Ureter (tissue), 1 donor: ENCODE measurements at regions not wholly inside any gene's neighbourhood (a gene's known extent, or its start where the extent isn't known, plus 50 kb on each side); places are given as distances from the start of the nearest gene placed in this dataset.
"Not testable (repeated sequence)": the region's sequence is repeated elsewhere in the genome, so short reads cannot be mapped to it uniquely, and the experiment has no call there.

Experiments used
- DNase-seq: peaks from one replicate; pipeline ENCODE4 v3.0.0-alpha.2; 2020; ENCODE audit warnings: low spot score
- donor health status: DM: yes; HTN: yes; CAD: no.

GRCh38 chr3:158026236-158026635 lies 80.0 kb downstream of the SHOX2 start:
- DNase-seq, result no peak

- DNase-seq, result not testable (repeated sequence)
Measured at GRCh38 chr3:158019897-158020296, 86.3 kb downstream of the SHOX2 start.

- DNase-seq, result no peak
Measured at GRCh38 chr3:158018462-158018861, 87.8 kb downstream of the SHOX2 start.

- no peak for DNase-seq
Measured at GRCh38 chr3:158012901-158013300, 93.3 kb downstream of the SHOX2 start.

- no peak for DNase-seq
Measured at GRCh38 chr3:158005391-158006100, 100.7 kb downstream of the SHOX2 start.

GRCh38 chr3:157999246-157999645 lies 107.0 kb downstream of the SHOX2 start:
- DNase-seq, result no peak

GRCh38 chr3:157982359-157982758 lies 123.9 kb downstream of the SHOX2 start:
- DNase-seq, result no peak

GRCh38 chr3:157981819-157982218 lies 124.4 kb downstream of the SHOX2 start:
- no peak for DNase-seq

GRCh38 chr3:157979022-157979421 lies 127.2 kb downstream of the SHOX2 start:
- DNase-seq, result no peak

GRCh38 chr3:157961665-157962064 lies 144.6 kb downstream of the SHOX2 start:
- DNase-seq, result no peak

- DNase-seq, result no peak
Measured at GRCh38 chr3:157958457-157958856, 147.8 kb downstream of the SHOX2 start.

GRCh38 chr3:157956850-157957249 lies 149.4 kb downstream of the SHOX2 start:
- no peak for DNase-seq

- no peak for DNase-seq
Measured at GRCh38 chr3:157956176-157956575, 150.0 kb downstream of the SHOX2 start.

GRCh38 chr3:157953565-157953964 lies 152.7 kb downstream of the SHOX2 start:
- no peak for DNase-seq

GRCh38 chr3:157948605-157949383 lies 157.4 kb downstream of the SHOX2 start:
- DNase-seq, result no peak

- DNase-seq, result no peak
Measured at GRCh38 chr3:157939166-157939565, 167.1 kb downstream of the SHOX2 start.

GRCh38 chr3:157938154-157938779 lies 168.0 kb downstream of the SHOX2 start:
- DNase-seq, result no peak

GRCh38 chr3:157931517-157931916 lies 174.7 kb downstream of the SHOX2 start:
- DNase-seq, result no peak

- DNase-seq, result no peak
Measured at GRCh38 chr3:157930000-157930780, 176.0 kb downstream of the SHOX2 start.

- DNase-seq, result no peak
Measured at GRCh38 chr3:157926822-157927221, 179.4 kb downstream of the SHOX2 start.

- DNase-seq, result no peak
Measured at GRCh38 chr3:157922614-157923013, 183.6 kb downstream of the SHOX2 start.

- DNase-seq, result no peak
Measured at GRCh38 chr3:157921811-157922210, 184.4 kb downstream of the SHOX2 start.
